Head of caudate nucleus (tissue), 42 donors: ENCODE measurements at regions not wholly inside any gene's neighbourhood (a gene's known extent, or its start where the extent isn't known, plus 50 kb on each side); places are given as distances from the start of the nearest gene placed in this dataset.

Experiments used
- DNase-seq, 42 donors: peaks; one replicate each; pipeline versions ENCODE4 v3.0.0 to v3.0.0-alpha.2; 2020 to 2021; ENCODE audit warnings: mixed read lengths in 7 of 42
- intact Hi-C: fragments of 100-400 bp; cut with DNase I; formaldehyde crosslinking; loops from one replicate; pipeline ENCODE4 v1.15.0; 2022

- intact Hi-C loops, result no loop called here
- DNase-seq, result no peak
These were observed 285.8 kb upstream of the LMCD1 start for GRCh38 chr3:8215821-8216220.

GRCh38 chr3:8218353-8218940, 283.2 kb upstream of the LMCD1 start:
- intact Hi-C loops, result no loop called here

DNA sequence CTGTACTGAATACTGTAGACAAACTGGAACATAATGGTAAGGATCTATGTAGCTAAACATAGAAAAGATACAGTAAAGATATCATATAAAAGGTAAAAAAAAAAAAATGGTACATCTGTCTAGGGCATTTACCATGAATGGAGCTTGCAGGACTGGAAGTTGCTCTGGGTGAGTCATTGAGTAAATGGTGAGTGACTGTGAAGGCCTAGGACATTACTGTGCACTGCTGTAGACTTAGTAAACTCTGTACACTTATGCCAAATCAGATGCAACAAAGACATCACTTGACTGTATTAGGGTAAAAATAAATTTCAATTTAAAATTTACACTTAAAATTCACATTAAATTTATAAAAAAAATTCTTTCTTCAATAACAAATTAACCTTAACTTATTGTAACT, 281.3 kb upstream of the LMCD1 start:
- DNase-seq, result no peak
- intact Hi-C loops, result no loop called here

More at GRCh38 chr3:8218353-8218940, 283.2 kb upstream of the LMCD1 start:
- DNase-seq, result no peak

DNA sequence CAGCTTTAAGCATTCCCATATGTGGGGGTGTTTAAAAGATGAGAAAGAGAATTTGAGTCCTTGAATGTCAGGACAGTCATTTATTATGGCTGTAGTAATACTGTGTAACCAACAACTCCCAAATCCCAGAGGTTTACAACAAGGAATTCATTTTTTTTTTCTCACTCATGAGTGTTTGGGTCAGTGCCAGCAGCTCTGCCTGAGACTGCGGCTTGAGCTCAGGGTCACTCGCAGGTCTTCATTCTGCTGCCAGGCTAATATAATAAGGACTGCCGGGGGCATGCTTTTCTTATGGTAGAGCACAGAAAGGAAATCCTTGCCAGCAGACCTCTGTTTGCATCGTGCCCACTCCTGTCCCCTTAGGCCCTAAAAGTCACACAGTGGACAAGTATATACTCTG, 277.9 kb upstream of the LMCD1 start:
- intact Hi-C loops, result no loop called here

GRCh38 chr3:8224941-8225340, 276.7 kb upstream of the LMCD1 start:
- DNase-seq, result no peak
- intact Hi-C loops, result no loop called here

More for the DNA sequence above, 277.9 kb upstream of the LMCD1 start:
- peak in 4 of 42 donors; percentile 2 to 37 (median 11) for DNase-seq

GRCh38 chr3:8233938-8234337, 267.7 kb upstream of the LMCD1 start:
- DNase-seq, result no peak
- intact Hi-C loops, result no loop called here

DNA sequence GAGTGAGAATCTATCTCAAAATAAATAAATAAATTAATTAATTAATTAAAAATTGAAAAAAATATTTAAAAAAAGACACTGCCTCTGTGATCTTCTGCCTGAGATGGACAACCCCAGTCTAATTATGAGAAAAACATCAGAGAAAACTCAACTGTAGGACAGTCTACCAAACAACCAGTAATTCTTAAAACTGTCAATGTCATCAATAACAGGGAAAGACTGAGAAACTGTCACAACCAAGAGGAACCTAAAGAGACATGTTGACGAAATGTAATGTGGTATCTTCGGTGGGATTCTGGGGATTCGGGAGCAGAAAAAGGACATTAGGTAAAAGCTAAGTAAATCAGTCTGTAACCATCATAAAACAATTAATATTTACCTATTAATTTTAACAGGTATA, 265.4 kb upstream of the LMCD1 start:
- no peak for DNase-seq
- intact Hi-C loops, result no loop called here

GRCh38 chr3:8237893-8238292, 263.7 kb upstream of the LMCD1 start:
- DNase-seq, result no peak

GRCh38 chr3:8238432-8238831, 263.2 kb upstream of the LMCD1 start:
- DNase-seq, result no peak
- intact Hi-C loops, result no loop called here

More at GRCh38 chr3:8237893-8238292, 263.7 kb upstream of the LMCD1 start:
- intact Hi-C loops, result no loop called here

GRCh38 chr3:8239095-8239494, 262.5 kb upstream of the LMCD1 start:
- intact Hi-C loops, result no loop called here
- DNase-seq, result no peak

DNA sequence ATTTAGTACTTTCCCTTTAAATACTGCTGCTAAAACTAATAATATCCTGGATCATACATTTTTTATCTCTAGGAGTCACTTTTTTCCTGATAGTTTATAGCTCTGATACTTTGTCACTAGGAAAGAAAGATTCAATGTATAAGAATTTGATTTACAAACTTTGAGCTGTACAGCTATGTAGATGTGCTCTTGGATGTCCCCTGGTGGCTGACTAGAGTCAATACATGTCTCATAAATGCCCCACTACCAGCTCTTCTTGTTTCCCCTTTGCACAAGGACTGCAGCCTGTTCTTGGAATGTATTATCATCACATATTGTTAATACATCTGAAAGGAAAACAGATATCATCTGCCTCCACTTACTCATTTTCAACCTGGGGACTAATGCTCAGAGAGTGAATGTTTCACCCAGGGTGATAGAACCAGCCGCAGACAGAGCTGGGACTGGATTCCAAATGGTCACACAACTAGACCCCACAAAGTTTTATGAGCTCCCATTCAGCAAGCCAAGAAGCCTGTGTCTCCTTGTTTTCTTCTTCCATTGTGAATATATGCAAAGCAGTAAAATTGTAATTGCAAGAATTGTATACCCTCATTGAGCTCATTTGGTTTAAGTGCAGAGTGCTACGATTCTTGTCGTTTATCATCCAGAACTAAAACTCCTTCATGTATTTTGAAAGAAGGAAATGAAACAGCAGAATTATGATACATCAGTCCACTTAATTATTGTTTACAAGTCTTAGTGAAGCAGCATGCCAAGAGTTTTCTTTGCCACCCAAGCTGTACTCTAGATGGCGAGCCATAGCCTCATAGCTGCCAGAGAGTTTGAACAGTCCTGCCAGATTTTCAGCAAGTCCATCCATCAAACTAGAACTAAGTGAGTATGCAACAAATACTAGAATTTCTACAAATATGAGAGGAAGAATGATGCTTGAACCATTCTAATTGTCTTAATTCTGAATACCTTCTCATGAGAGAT, 261.6 kb upstream of the LMCD1 start:
- DNase-seq, result peak in 21 of 42 donors; percentile 15 to 73 (median 32)
- intact Hi-C loops, result no loop called here

GRCh38 chr3:8246070-8246469, 255.6 kb upstream of the LMCD1 start:
- intact Hi-C loops, result no loop called here
- DNase-seq, result no peak

- DNase-seq, result no peak
- intact Hi-C loops, result no loop called here
These were observed 248.4 kb upstream of the LMCD1 start for GRCh38 chr3:8253201-8253600.

DNA sequence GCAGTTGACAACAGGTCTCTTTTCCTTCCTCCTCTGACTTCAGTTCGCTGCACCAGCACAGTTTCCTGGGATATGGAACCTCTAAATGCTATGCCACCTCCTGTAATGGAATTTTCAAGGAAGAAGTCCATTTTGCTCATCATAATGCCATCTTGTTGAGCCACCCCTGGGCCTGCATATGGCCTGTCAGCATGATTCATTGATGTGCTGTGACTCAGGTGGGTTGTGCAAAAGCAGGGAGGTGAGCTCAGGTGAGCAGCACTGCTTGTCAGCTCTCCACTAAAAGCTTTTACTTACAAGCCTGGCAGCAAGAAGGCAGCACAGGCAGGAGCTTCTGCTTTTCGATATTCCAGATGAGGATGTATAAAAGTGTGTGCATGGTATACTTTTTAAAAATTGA, 247.1 kb upstream of the LMCD1 start:
- peak in 3 of 42 donors; percentile 16 to 37 (median 23) for DNase-seq
- intact Hi-C loops, result no loop called here

DNA sequence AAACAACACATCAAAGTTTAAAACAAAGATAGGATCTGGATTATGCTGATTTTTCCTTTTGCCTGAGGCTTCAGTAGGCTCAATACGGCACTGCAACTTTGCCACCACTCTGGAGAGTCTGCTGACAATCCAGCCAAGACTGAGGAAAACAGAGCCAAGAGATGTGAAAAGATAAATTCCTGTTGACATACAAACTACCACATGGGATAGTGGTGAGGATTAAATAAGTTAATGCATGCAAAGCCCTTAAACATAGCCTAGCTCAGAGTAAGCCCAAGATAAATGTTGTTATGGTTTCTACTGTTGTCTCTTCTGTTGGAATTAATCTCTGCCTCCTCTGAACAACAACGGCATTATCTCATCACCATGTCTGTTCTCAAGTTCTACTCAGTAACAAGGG, 245.9 kb upstream of the LMCD1 start:
- no peak for DNase-seq
- intact Hi-C loops, result no loop called here

DNA sequence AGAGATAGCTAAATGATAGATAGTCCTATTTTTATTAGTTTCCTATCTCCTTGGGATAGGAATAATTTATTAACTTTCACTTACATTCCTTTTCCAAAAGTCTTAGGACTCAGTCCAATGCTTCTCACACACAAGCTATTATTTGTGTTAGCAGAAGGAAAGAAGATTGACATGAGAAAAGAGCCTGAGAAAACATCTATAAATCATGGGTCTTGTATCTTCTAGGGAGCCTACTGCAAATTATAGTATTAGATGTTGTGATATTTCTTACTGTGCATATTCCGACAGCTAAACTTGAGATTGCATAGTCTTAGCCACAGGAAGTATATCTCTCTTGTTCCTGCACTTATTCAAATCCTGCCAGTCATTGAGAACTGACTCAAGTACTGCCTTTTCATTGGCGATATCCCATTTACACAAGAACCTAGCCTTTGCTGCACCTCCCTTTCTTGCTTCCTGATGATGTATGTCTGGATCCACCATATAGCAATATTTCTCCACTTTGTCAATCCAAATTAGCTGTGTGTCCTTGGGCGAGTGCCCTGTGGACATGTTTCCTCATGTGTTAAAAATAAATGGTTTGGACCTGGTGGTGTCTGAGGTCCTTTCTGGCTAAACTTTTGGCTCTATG, 245.1 kb upstream of the LMCD1 start:
- intact Hi-C loops, result no loop called here
- DNase-seq, result no peak

- intact Hi-C loops, result no loop called here
- no peak for DNase-seq
These were observed 240.6 kb upstream of the LMCD1 start for GRCh38 chr3:8261018-8261417.

GRCh38 chr3:8266730-8267131, 234.9 kb upstream of the LMCD1 start:
- intact Hi-C loops, result no loop called here
- DNase-seq, result no peak

- DNase-seq, result peak in 9 of 42 donors; percentile 14 to 54 (median 28)
- intact Hi-C loops, result no loop called here
These were observed 228.1 kb upstream of the LMCD1 start for GRCh38 chr3:8273479-8273878.

DNA sequence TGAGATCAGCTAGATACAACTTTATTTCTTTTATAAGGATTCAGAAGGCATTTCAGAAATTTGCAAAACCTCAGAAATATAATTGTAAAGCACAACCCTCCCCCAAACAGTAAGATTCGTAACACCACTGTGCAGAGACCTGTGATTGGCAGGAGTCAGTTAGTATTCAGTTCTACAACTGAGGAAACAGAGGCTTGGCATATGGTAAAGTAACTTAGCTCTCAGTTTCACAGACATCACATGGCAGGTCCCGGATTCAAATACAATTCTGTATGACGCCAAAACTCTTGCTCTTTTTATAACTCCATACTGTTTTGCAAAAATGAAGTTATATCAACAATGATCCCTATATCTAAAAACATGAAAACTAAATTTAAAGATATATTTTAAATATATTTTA, 225.6 kb upstream of the LMCD1 start:
- DNase-seq, result no peak
- intact Hi-C loops, result no loop called here
